K562 (cell line): ENCODE measurements at regions not wholly inside any gene's neighbourhood (a gene's known extent, or its start where the extent isn't known, plus 50 kb on each side); places are given as distances from the start of the nearest gene placed in this dataset.

ENCODE experiments used
- ATAC-seq: fragments of 200-7000 bp; cut with Tn5 transposase; 3 replicates; pipeline ENCODE4 v1.9.1; 2020; ENCODE audit warnings: moderate library complexity
- BruUV-seq: library from RNA; stranded (reverse); fragments of 400-500 nt; replicated peaks from 2 replicates; lab custom pipeline; 2021; lab: Mats Ljungman, UMichigan
- CTCF ChIA-PET: fragments of 300-600 bp; formaldehyde crosslinking; extraction: SDS; loops from one replicate; lab custom pipeline; 2021; ENCODE audit warnings: low intra/inter-chr PET ratio; lab: Yijun Ruan, JAX
- POLR2A ChIA-PET: fragments of 300-600, 350-650 bp; sonication (Branson Sonifier 250); formaldehyde crosslinking; extraction: SDS; loops from one replicate; lab custom pipeline; 2021; ENCODE audit warnings: antibody characterized with exemption, inconsistent platforms; lab: Yijun Ruan, JAX
- DNase-seq, 4 experiments: peaks; one replicate each; pipeline versions ENCODE4 v3.0.0 to v3.0.0-alpha.2; 2011 to 2018; ENCODE audit warnings: low spot score in 3 of 4, mixed read lengths in 3 of 4; ENCODE audit errors: extremely low read depth in 1 of 4
- FAIRE-seq: peaks from 2 replicates; lab custom pipeline; 2011; peaks lifted over from hg19 to GRCh38; lab: Jason Lieb, UNC
- H2AFZ ChIP-seq: 2 replicates; pipeline ENCODE4 v1.6.0; 2011; ENCODE audit warnings: low read depth, low read length, control low read depth, inconsistent platforms
- H3K27ac ChIP-seq: fragments of 200-600 bp; 3 replicates; pipeline ENCODE4 v1.8.0; 2011; ENCODE audit warnings: low read depth, mild to moderate bottlenecking, control low read depth, inconsistent platforms, low read length, moderate library complexity, mixed read lengths; ENCODE audit errors: extremely low read depth
- H3K27me3 ChIP-seq, 2 experiments: fragments of 300-600 bp in 1 of 2; 2 replicates in 1 of 2; 3 replicates in 1 of 2; pipeline versions ENCODE4 v1.6.0 to v1.8.0; 2011; ENCODE audit warnings: inconsistent platforms in 2 of 2, low read length in 2 of 2, mild to moderate bottlenecking in 1 of 2, mixed read lengths in 1 of 2, moderate library complexity in 1 of 2; ENCODE audit not compliant: control insufficient read depth in 2 of 2, insufficient read depth in 2 of 2
- H3K36me3 ChIP-seq: fragments of 300-600 bp; 3 replicates; pipeline ENCODE4 v1.8.0; 2011; ENCODE audit warnings: mild to moderate bottlenecking, low read length, inconsistent platforms; ENCODE audit not compliant: control insufficient read depth, insufficient read depth
- H3K4me1 ChIP-seq, 2 experiments: fragments of 200-600 bp in 1 of 2; replicated peaks in 1 of 2; 2 replicates in 1 of 2; 3 replicates in 1 of 2; pipeline versions ENCODE4 v1.5.1 to v1.8.0; 2011; ENCODE audit warnings: inconsistent platforms in 2 of 2, low read length in 2 of 2, mild to moderate bottlenecking in 1 of 2, mixed read lengths in 1 of 2, moderate library complexity in 1 of 2; ENCODE audit not compliant: control insufficient read depth in 2 of 2, insufficient read depth in 2 of 2
- H3K4me2 ChIP-seq: 2 replicates; pipeline ENCODE4 v1.6.1; 2011; ENCODE audit warnings: low read length, control low read depth, inconsistent platforms, mixed read lengths; ENCODE audit not compliant: insufficient read depth
- H3K4me3 ChIP-seq: fragments of 200-600 bp; sonication (generic), shearing (Covaris generic); 2 replicates; pipeline ENCODE4 v1.5.1; 2016; ENCODE audit warnings: control low read depth, inconsistent platforms
- H3K79me2 ChIP-seq: fragments of 200-600 bp; 3 replicates; pipeline ENCODE4 v1.8.0; 2011; ENCODE audit warnings: low read length, inconsistent platforms; ENCODE audit not compliant: control insufficient read depth, insufficient read depth
- H3K9ac ChIP-seq, 2 experiments: 2 replicates each; pipeline versions ENCODE4 v1.6.0 to v1.6.1; 2011; ENCODE audit warnings: low read depth in 2 of 2, low read length in 2 of 2, control low read depth in 1 of 2, inconsistent platforms in 1 of 2, mild to moderate bottlenecking in 1 of 2, mixed read lengths in 1 of 2; ENCODE audit not compliant: insufficient read depth in 1 of 2
- H3K9me1 ChIP-seq: one replicate; pipeline ENCODE4 v1.6.0; 2011; ENCODE audit warnings: inconsistent platforms, mild to moderate bottlenecking, low read length, moderate library complexity; ENCODE audit not compliant: control insufficient read depth, insufficient read depth
- H3K9me3 ChIP-seq: replicated peaks from 2 replicates; pipeline ENCODE4 v1.5.1; 2011; ENCODE audit warnings: low read depth, low read length, inconsistent platforms; ENCODE audit not compliant: control insufficient read depth, insufficient read depth
- H4K20me1 ChIP-seq: replicated peaks from 2 replicates; pipeline ENCODE4 v1.6.1; 2011; ENCODE audit warnings: low read length, inconsistent platforms, mixed read lengths; ENCODE audit not compliant: control insufficient read depth, insufficient read depth
- BACH1 ChIP-seq: fragments of 200-800 bp; sonication (Bioruptor generic); IDR thresholded peaks from 2 replicates; pipeline ENCODE4 v1.6.1; 2016; ENCODE audit warnings: missing genetic modification characterization, missing compliant biosample characterization
- BCL6 ChIP-seq: fragments of 250-450 bp; sonication (Bioruptor Pico); IDR thresholded peaks from 2 replicates; pipeline ENCODE4 v1.4.0; 2020
- E2F6 ChIP-seq, 2 experiments: IDR thresholded peaks; 2 replicates each; pipeline ENCODE4 v1.6.1; 2011; ENCODE audit warnings: borderline replicate concordance in 1 of 2, control low read depth in 1 of 2, low read depth in 1 of 2, low read length in 1 of 2, mild to moderate bottlenecking in 1 of 2, mixed read lengths in 1 of 2, moderate library complexity in 1 of 2; ENCODE audit not compliant: insufficient read depth in 1 of 2, insufficient read length in 1 of 2, poor library complexity in 1 of 2, severe bottlenecking in 1 of 2; ENCODE audit errors: extremely low read depth in 1 of 2
- HMG20B ChIP-seq: fragments of 250-450 bp; sonication (Bioruptor Pico); IDR thresholded peaks from 2 replicates; pipeline ENCODE4 v1.5.0; 2021; ENCODE audit warnings: mild to moderate bottlenecking
- KLF16 ChIP-seq: IDR thresholded peaks from 2 replicates; pipeline ENCODE4 v1.6.1; 2016; ENCODE audit warnings: antibody characterized with exemption
- MTA3 ChIP-seq: fragments of 450-650 bp; formaldehyde crosslinking; IDR thresholded peaks from 2 replicates; pipeline ENCODE4 v1.6.1; 2017; ENCODE audit warnings: mild to moderate bottlenecking, borderline replicate concordance
- MYBL2 ChIP-seq, 2 experiments: fragments of 450-650 bp in 1 of 2; sonication (generic) in 1 of 2; formaldehyde crosslinking in 1 of 2; IDR thresholded peaks; 2 replicates each; pipeline versions ENCODE4 v1.6.1 to v1.8.1; 2017 to 2022; ENCODE audit warnings: borderline replicate concordance in 1 of 2, inconsistent platforms in 1 of 2, low read depth in 1 of 2, mild to moderate bottlenecking in 1 of 2, missing genetic modification reagents in 1 of 2, moderate library complexity in 1 of 2
- NR0B1 ChIP-seq: fragments of 450-650 bp; IDR thresholded peaks from one replicate; pipeline ENCODE4 v1.6.1; 2018; ENCODE audit warnings: mild to moderate bottlenecking, moderate library complexity; ENCODE audit not compliant: partially characterized antibody
- ZFP30 ChIP-seq: fragments of 250-450 bp; sonication (Bioruptor Pico); IDR thresholded peaks from 2 replicates; pipeline ENCODE4 v1.8.0; 2022; ENCODE audit warnings: moderate library complexity, mild to moderate bottlenecking, inconsistent platforms, borderline replicate concordance
- ZKSCAN8 ChIP-seq: fragments of 200-800 bp; sonication (Bioruptor generic); IDR thresholded peaks from 2 replicates; pipeline ENCODE4 v1.6.1; 2016; ENCODE audit warnings: missing genetic modification characterization, missing compliant biosample characterization
- ZNF124 ChIP-seq: sonication (generic); formaldehyde crosslinking; IDR thresholded peaks from 2 replicates; pipeline ENCODE4 v1.8.1; 2022; ENCODE audit warnings: missing genetic modification reagents
- ZNF134 ChIP-seq: fragments of 250-450 bp; sonication (Bioruptor Pico); conservative IDR thresholded peaks from 2 replicates; pipeline ENCODE4 v1.4.0; 2020
- ZNF143 ChIP-seq: sonication (generic); formaldehyde crosslinking; IDR thresholded peaks from 2 replicates; pipeline ENCODE4 v1.9.0; 2022; ENCODE audit warnings: mild to moderate bottlenecking, missing genetic modification reagents
- ZNF592 ChIP-seq: fragments of 450-650 bp; IDR thresholded peaks from 2 replicates; pipeline ENCODE4 v1.6.1; 2017; ENCODE audit warnings: antibody characterized with exemption, mild to moderate bottlenecking
- ZNF830 ChIP-seq: fragments of 250-450 bp; sonication (Bioruptor Pico); IDR thresholded peaks from 2 replicates; pipeline ENCODE4 v1.5.0; 2021; ENCODE audit warnings: mild to moderate bottlenecking
- ZSCAN29 ChIP-seq: fragments of 450-650 bp; IDR thresholded peaks from 2 replicates; pipeline ENCODE4 v1.6.1; 2017
- WGBS: fragments of 100-300 bp; shearing (Covaris generic); methylation state at CpG from one replicate; pipeline ENCODE4 v1.1.6; 2016; ENCODE audit warnings: low coverage, mixed read lengths; ENCODE audit not compliant: insufficient coverage; ENCODE audit errors: missing lambda C conversion rate; 5-methylcytosine and 5-hydroxymethylcytosine counted together
- in situ Hi-C: fragments of 300-500 bp; cut with MboI; formaldehyde crosslinking; loops from 4 replicates; pipeline ENCODE4 v1.15.0; 2018; ENCODE audit warnings: inconsistent platforms, mixed read lengths
- intact Hi-C: fragments of 100-400 bp; cut with micrococcal nuclease; formaldehyde crosslinking; loops from 2 replicates; pipeline ENCODE4 v1.14.2; 2022

GRCh38 chr6:166768761-166769160 is 141.7 kb upstream of the RPS6KA2 start (continued):
- TF ChIP-seq E2F6 (IDR thresholded peaks at IDR 0.05; ENCODE audit: borderline replicate concordance in 1 of 2, extremely low read depth in 1 of 2, insufficient read depth in 1 of 2, insufficient read length in 1 of 2, low read depth in 1 of 2, low read length in 1 of 2, poor library complexity in 1 of 2, severe bottlenecking in 1 of 2) (no peak), ZSCAN29 (no peak), ZNF830 (no peak), KLF16 (no peak), BCL6 (no peak), ZNF143 (CRISPR knock-in tag) (no peak), BACH1 (tag) (no peak)
- TF ChIP-seq, all 486 proteins: peak for 0

DNA sequence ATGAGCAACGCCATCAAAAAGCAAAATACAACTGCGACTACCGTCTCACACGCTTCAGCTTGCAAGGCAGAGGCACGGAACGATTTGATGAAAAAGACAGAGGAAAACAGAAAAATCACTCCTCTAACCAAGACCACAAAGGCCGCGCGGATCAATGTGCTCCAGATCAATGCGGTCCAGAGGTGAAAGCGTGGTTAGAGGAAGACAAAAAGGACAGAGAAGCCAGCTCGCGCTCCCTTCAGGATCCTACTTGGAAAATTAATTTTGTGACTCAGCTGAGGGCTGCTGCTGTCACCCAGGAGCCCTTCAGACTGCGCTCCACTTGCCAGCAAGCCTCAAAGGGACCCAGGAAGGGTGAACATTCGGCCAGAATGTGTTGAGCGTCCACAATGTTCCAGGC is 140.2 kb upstream of the RPS6KA2 start:
- no peak overlapping the region for H3K27ac ChIP-seq
- no peak for ATAC-seq
- intact Hi-C loops (no loop called here), in situ Hi-C loops (loop anchor here (25.0 kb wide), 1 partner anchor 520 kb away; the partner anchor contains the start of gene UNC93A)
- no peak for DNase-seq
- H3K27me3 ChIP-seq = peaks cover 73 to 86% of the 10 kb centered on the region in 2 experiments
- no peak overlapping the region for H3K4me3 ChIP-seq
- H3K4me1 ChIP-seq = peaks cover 0 to 7% of the 10 kb centered on the region in 2 experiments; a peak in 2 of 5 replicates
- H4K20me1 ChIP-seq = peaks cover 6% of the 10 kb centered on the region; the same call in 1 of the 2 replicates
- H3K4me2 ChIP-seq = no peak overlapping the region
- no peaks in the 10 kb centered on the region for H3K9me3 ChIP-seq
- H3K9me1 ChIP-seq = no peaks in the 10 kb centered on the region
- no peak for FAIRE-seq
- H3K79me2 ChIP-seq = no peaks in the 10 kb centered on the region
- BruUV-seq = no TSS peak
- no peak overlapping the region for H3K9ac ChIP-seq
- no peaks in the 10 kb centered on the region for H3K36me3 ChIP-seq
- H2AFZ ChIP-seq = no peak overlapping the region
- CTCF ChIA-PET = no interaction called here
- POLR2A ChIA-PET = interaction anchor here (0.6 kb wide), 1 partner anchor 134 kb away, joined by 3 read pairs; no protein-coding TSS in a partner anchor
- WGBS = 9% methylated on average over 16 of the region's 16 CpGs
- no peak for TF ChIP-seq ZNF124
- TF ChIP-seq ZFP30 (CRISPR knock-in tag) = no peak
- no peak for TF ChIP-seq MYBL2 (IDR thresholded peaks at IDR 0.05; ENCODE audit: low read depth)
- no peak for TF ChIP-seq MYBL2 (CRISPR knock-in tag; IDR thresholded peaks at IDR 0.05; ENCODE audit: borderline replicate concordance)
- no peak for TF ChIP-seq HMG20B
- TF ChIP-seq ZNF134 (CRISPR knock-in tag) = no peak
- no peak for TF ChIP-seq ZNF592
- TF ChIP-seq ZKSCAN8 (CRISPR knock-in tag) = no peak
- no peak for TF ChIP-seq MTA3
- no peak for TF ChIP-seq NR0B1
